Activated CD4-positive, alpha-beta memory T cell treated with anti-CD3 and anti-CD28 coated beads, Interleukin-2, amount 10 ng/mL, durations not matched to agents 7 days and 5 days (primary cell): ENCODE measurements at regions not wholly inside any gene's neighbourhood (a gene's known extent, or its start where the extent isn't known, plus 50 kb on each side); places are given as distances from the start of the nearest gene placed in this dataset.
A peak's percentile ranks its signal among the peaks of the same experiment; 100 is the strongest.
"Not testable (repeated sequence)": the region's sequence is repeated elsewhere in the genome, so short reads cannot be mapped to it uniquely, and the experiment has no call there.

ENCODE experiments used
- CTCF ChIA-PET: fragments of 350-600 bp; sonication (Branson Sonifier 250); formaldehyde crosslinking; loops from one replicate; lab custom pipeline; 2021; ENCODE audit warnings: antibody characterized with exemption, inconsistent platforms; lab: Charles Lee
- POLR2A ChIA-PET: fragments of 350-600 bp; sonication (Branson Sonifier 250); formaldehyde crosslinking; loops from one replicate; lab custom pipeline; 2021; ENCODE audit warnings: antibody characterized with exemption; lab: Charles Lee
- DNase-seq: peaks from one replicate; pipeline ENCODE4 v3.0.0-alpha.2; 2020
- H3K27ac Mint-ChIP-seq: one replicate; pipeline ENCODE4 v1.8.0; 2021; ENCODE audit warnings: mild to moderate bottlenecking, mixed read lengths
- H3K27me3 Mint-ChIP-seq: one replicate; pipeline ENCODE4 v1.8.0; 2021; ENCODE audit warnings: mixed read lengths
- H3K36me3 Mint-ChIP-seq: one replicate; pipeline ENCODE4 v1.8.0; 2021; ENCODE audit warnings: low read depth, mixed read lengths
- H3K4me1 Mint-ChIP-seq: one replicate; pipeline ENCODE4 v1.8.0; 2021; ENCODE audit warnings: mixed read lengths
- H3K4me3 Mint-ChIP-seq: one replicate; pipeline ENCODE4 v1.8.0; 2021; ENCODE audit warnings: mild to moderate bottlenecking, mixed read lengths
- H3K9me3 Mint-ChIP-seq: one replicate; pipeline ENCODE4 v1.8.0; 2021; ENCODE audit warnings: mixed read lengths

GRCh38 chr1:221998781-221999180, 256.9 kb upstream of the DUSP10 start:
- no peak for DNase-seq
- ChIA-PET POLR2A (interaction anchor here (0.7 kb wide), 1 partner anchor 198 kb away, joined by 3 read pairs; no protein-coding TSS in a partner anchor), CTCF (no interaction called here)
- H3K4me3 Mint-ChIP-seq = no peak overlapping the region
- H3K9me3 Mint-ChIP-seq = no peaks in the 10 kb centered on the region
- no peak overlapping the region for H3K27ac Mint-ChIP-seq
- H3K27me3 Mint-ChIP-seq = no peaks in the 10 kb centered on the region
- H3K4me1 Mint-ChIP-seq = peaks cover 14% of the 10 kb centered on the region
- no peaks in the 10 kb centered on the region for H3K36me3 Mint-ChIP-seq

GRCh38 chr1:221998186-221998612, 256.3 kb upstream of the DUSP10 start:
- POLR2A ChIA-PET = interaction anchor here (0.7 kb wide), 1 partner anchor 197 kb away, joined by 3 read pairs; no protein-coding TSS in a partner anchor
- DNase-seq = no peak
- H3K36me3 Mint-ChIP-seq = no peaks in the 10 kb centered on the region
- H3K27me3 Mint-ChIP-seq = no peaks in the 10 kb centered on the region
- H3K9me3 Mint-ChIP-seq = no peaks in the 10 kb centered on the region
- H3K27ac Mint-ChIP-seq = no peak overlapping the region
- CTCF ChIA-PET = no interaction called here
- H3K4me3 Mint-ChIP-seq = no peak overlapping the region
- peaks cover 19% of the 10 kb centered on the region for H3K4me1 Mint-ChIP-seq

- CTCF ChIA-PET, H3K27ac Mint-ChIP-seq: not testable (repeated sequence)
Observed at GRCh38 chr1:221997012-221997411, 255.1 kb upstream of the DUSP10 start.

GRCh38 chr1:221994939-221995338, 253.1 kb upstream of the DUSP10 start:
- POLR2A ChIA-PET = no interaction called here
- Mint-ChIP-seq H3K4me3 (no peak overlapping the region), H3K9me3 (no peaks in the 10 kb centered on the region), H3K27ac (peak overlapping the region; percentile 55), H3K36me3 (no peaks in the 10 kb centered on the region), H3K4me1 (peaks cover 29% of the 10 kb centered on the region), H3K27me3 (no peaks in the 10 kb centered on the region)
- CTCF ChIA-PET = no interaction called here
- no peak for DNase-seq

More at GRCh38 chr1:221997012-221997411, 255.1 kb upstream of the DUSP10 start:
- H3K4me1 Mint-ChIP-seq = peaks cover 27% of the 10 kb centered on the region
- POLR2A ChIA-PET, H3K36me3 Mint-ChIP-seq, DNase-seq, H3K4me3 Mint-ChIP-seq, H3K27me3 Mint-ChIP-seq, H3K9me3 Mint-ChIP-seq: not testable (repeated sequence)

- POLR2A ChIA-PET = interaction anchor here (0.9 kb wide), 1 partner anchor 251 kb away, joined by 3 read pairs; no protein-coding TSS in a partner anchor
- H3K4me1 Mint-ChIP-seq = peaks cover 29% of the 10 kb centered on the region
- no peak overlapping the region for H3K4me3 Mint-ChIP-seq
- peak; percentile 18 for DNase-seq
- peak overlapping the region; percentile 55 for H3K27ac Mint-ChIP-seq
- H3K27me3 Mint-ChIP-seq = no peaks in the 10 kb centered on the region
- CTCF ChIA-PET = interaction anchor here (1.1 kb wide), 1 partner anchor 252 kb away, joined by 3 read pairs; the partner anchor contains the start of gene DUSP10
- H3K9me3 Mint-ChIP-seq = no peaks in the 10 kb centered on the region
- no peaks in the 10 kb centered on the region for H3K36me3 Mint-ChIP-seq
Observed at GRCh38 chr1:221994274-221994698, 252.4 kb upstream of the DUSP10 start.

GRCh38 chr1:221993444-221993948, 251.6 kb upstream of the DUSP10 start:
- Mint-ChIP-seq H3K27me3 (no peaks in the 10 kb centered on the region), H3K4me1 (peaks cover 29% of the 10 kb centered on the region), H3K9me3 (no peaks in the 10 kb centered on the region), H3K36me3 (no peaks in the 10 kb centered on the region), H3K4me3 (no peak overlapping the region), H3K27ac (peak overlapping the region; percentile 56)
- ChIA-PET CTCF (interaction anchor here (0.9 to 1.4 kb wide), 3 partner anchors 9 to 252 kb away, joined by 3 to 4 read pairs (median 3); partner anchors contain the start of gene DUSP10), POLR2A (interaction anchor here (0.6 kb wide), 1 partner anchor 164 kb away, joined by 4 read pairs; no protein-coding TSS in a partner anchor)
- DNase-seq = no peak

- Mint-ChIP-seq H3K27ac (no peak overlapping the region), H3K36me3 (no peaks in the 10 kb centered on the region), H3K4me3 (no peak overlapping the region), H3K27me3 (no peaks in the 10 kb centered on the region), H3K9me3 (no peaks in the 10 kb centered on the region), H3K4me1 (peaks cover 29% of the 10 kb centered on the region)
- POLR2A ChIA-PET = interaction anchor here (1.0 kb wide), 1 partner anchor 251 kb away, joined by 3 read pairs; the partner anchor contains the start of gene DUSP10
- DNase-seq = no peak
- CTCF ChIA-PET = interaction anchor here (0.9 to 1.4 kb wide), 3 partner anchors 10 to 515 kb away, joined by 3 to 4 read pairs (median 3); no protein-coding TSS in a partner anchor
Observed at GRCh38 chr1:221992427-221992826, 250.5 kb upstream of the DUSP10 start.

- Mint-ChIP-seq H3K9me3 (no peaks in the 10 kb centered on the region), H3K4me3 (no peak overlapping the region), H3K27me3 (no peaks in the 10 kb centered on the region), H3K36me3 (no peaks in the 10 kb centered on the region), H3K27ac (no peak overlapping the region), H3K4me1 (peaks cover 29% of the 10 kb centered on the region)
- ChIA-PET POLR2A (no interaction called here), CTCF (interaction anchor here (1.4 kb wide), 1 partner anchor 514 kb away, joined by 3 read pairs; no protein-coding TSS in a partner anchor)
- no peak for DNase-seq
Observed at GRCh38 chr1:221991221-221991620, 249.3 kb upstream of the DUSP10 start.

GRCh38 chr1:221989741-221990140, 247.9 kb upstream of the DUSP10 start:
- ChIA-PET POLR2A (no interaction called here), CTCF (no interaction called here)
- Mint-ChIP-seq H3K4me1 (peaks cover 23% of the 10 kb centered on the region), H3K9me3 (no peaks in the 10 kb centered on the region), H3K27ac (no peak overlapping the region), H3K36me3 (no peaks in the 10 kb centered on the region), H3K4me3 (no peak overlapping the region), H3K27me3 (no peaks in the 10 kb centered on the region)
- no peak for DNase-seq

GRCh38 chr1:221988829-221989228, 246.9 kb upstream of the DUSP10 start:
- H3K4me1 Mint-ChIP-seq = peaks cover 15% of the 10 kb centered on the region
- ChIA-PET CTCF (no interaction called here), POLR2A (no interaction called here)
- no peaks in the 10 kb centered on the region for H3K9me3 Mint-ChIP-seq
- H3K27me3 Mint-ChIP-seq = no peaks in the 10 kb centered on the region
- no peaks in the 10 kb centered on the region for H3K36me3 Mint-ChIP-seq
- no peak overlapping the region for H3K27ac Mint-ChIP-seq
- DNase-seq = no peak
- H3K4me3 Mint-ChIP-seq = no peak overlapping the region

- DNase-seq = no peak
- Mint-ChIP-seq H3K36me3 (no peaks in the 10 kb centered on the region), H3K27ac (no peak overlapping the region), H3K4me1 (peaks cover 10% of the 10 kb centered on the region), H3K4me3 (no peak overlapping the region), H3K9me3 (no peaks in the 10 kb centered on the region), H3K27me3 (peaks cover 4% of the 10 kb centered on the region)
- CTCF ChIA-PET = no interaction called here
- POLR2A ChIA-PET = no interaction called here
Observed at GRCh38 chr1:221987860-221988520, 246.1 kb upstream of the DUSP10 start.

- Mint-ChIP-seq H3K27ac (no peak overlapping the region), H3K4me1 (no peaks in the 10 kb centered on the region), H3K4me3 (no peak overlapping the region), H3K9me3 (no peaks in the 10 kb centered on the region), H3K36me3 (no peaks in the 10 kb centered on the region), H3K27me3 (peaks cover 4% of the 10 kb centered on the region)
- CTCF ChIA-PET = no interaction called here
- POLR2A ChIA-PET = no interaction called here
- DNase-seq = no peak
Observed at GRCh38 chr1:221983444-221983843, 241.6 kb upstream of the DUSP10 start.

- Mint-ChIP-seq H3K4me3 (no peak overlapping the region), H3K36me3 (no peaks in the 10 kb centered on the region), H3K27ac (no peak overlapping the region), H3K9me3 (no peaks in the 10 kb centered on the region), H3K27me3 (peaks cover 4% of the 10 kb centered on the region), H3K4me1 (no peaks in the 10 kb centered on the region)
- DNase-seq = no peak
- CTCF ChIA-PET = no interaction called here
- POLR2A ChIA-PET = no interaction called here
Observed at GRCh38 chr1:221981461-221981860, 239.6 kb upstream of the DUSP10 start.
